Neutrophil (primary cell): ENCODE measurements at regions not wholly inside any gene's neighbourhood (a gene's known extent, or its start where the extent isn't known, plus 50 kb on each side); places are given as distances from the start of the nearest gene placed in this dataset.

ENCODE experiments used
- H3K27ac ChIP-seq: fragments of 200-600 bp; sonication (generic); 2 replicates; pipeline ENCODE4 v1.5.1; 2016; ENCODE audit warnings: mild to moderate bottlenecking, moderate library complexity
- H3K27me3 ChIP-seq: fragments of 200-600 bp; sonication (generic); 2 replicates; pipeline ENCODE4 v1.6.0; 2016; ENCODE audit warnings: mild to moderate bottlenecking
- H3K36me3 ChIP-seq: fragments of 200-600 bp; sonication (generic); 2 replicates; pipeline ENCODE4 v1.5.1; 2017
- H3K4me1 ChIP-seq, 2 experiments: fragments of 200-600 bp in 1 of 2; sonication (generic) in 1 of 2; 1 replicate in 1 of 2; 2 replicates in 1 of 2; pipeline versions ENCODE4 v1.5.1 to v1.6.1; 2013 to 2016; ENCODE audit warnings: low read depth in 1 of 2, low read length in 1 of 2, mild to moderate bottlenecking in 1 of 2, moderate library complexity in 1 of 2; ENCODE audit not compliant: control insufficient read depth in 1 of 2, insufficient read depth in 1 of 2
- H3K4me3 ChIP-seq, 2 experiments: fragments of 200-600 bp in 1 of 2; sonication (generic) in 1 of 2; 1 replicate in 1 of 2; 2 replicates in 1 of 2; pipeline ENCODE4 v1.5.1; 2013 to 2016; ENCODE audit warnings: low read depth in 1 of 2, low read length in 1 of 2, mild to moderate bottlenecking in 1 of 2, moderate library complexity in 1 of 2
- H3K9me3 ChIP-seq: fragments of 200-600 bp; sonication (generic); 2 replicates; pipeline ENCODE4 v1.5.1; 2016
- CTCF ChIP-seq: fragments of 200-600 bp; sonication (generic); IDR thresholded peaks from 2 replicates; pipeline ENCODE4 v1.5.1; 2016; ENCODE audit warnings: antibody characterized with exemption

DNA sequence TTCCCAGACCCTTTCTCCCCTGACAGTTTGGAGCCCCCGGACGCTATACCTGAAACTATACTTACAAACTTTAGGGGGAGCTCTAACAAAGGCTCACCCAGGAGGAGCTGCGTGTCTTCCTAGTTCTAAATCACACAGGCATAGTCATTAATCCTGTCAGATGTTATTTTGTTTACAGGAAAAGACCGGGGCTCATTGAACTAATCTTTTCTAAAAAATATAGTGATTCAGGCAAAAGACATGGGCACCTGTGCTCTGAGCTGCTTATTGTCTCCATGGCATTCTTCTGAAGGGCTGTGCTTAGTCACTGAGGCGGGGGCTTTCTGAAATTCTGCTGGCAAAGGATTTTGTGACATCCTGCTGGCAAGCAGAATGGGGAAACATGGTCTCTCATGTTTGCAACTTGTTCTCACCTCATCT is 1577.0 kb downstream of the NCAM2 start:
- H3K27me3 ChIP-seq, result no peaks in the 10 kb centered on the region
- no peak for TF ChIP-seq CTCF
- no peaks in the 10 kb centered on the region for H3K9me3 ChIP-seq
- H3K27ac ChIP-seq, result no peak overlapping the region
- no peaks in the 10 kb centered on the region for H3K36me3 ChIP-seq
- no peak overlapping the region for H3K4me3 ChIP-seq
- no peaks in the 10 kb centered on the region for H3K4me1 ChIP-seq

- Histone ChIP-seq H3K27ac (no peak overlapping the region), H3K9me3 (no peaks in the 10 kb centered on the region), H3K36me3 (no peaks in the 10 kb centered on the region), H3K27me3 (no peaks in the 10 kb centered on the region), H3K4me3 (no peak overlapping the region), H3K4me1 (no peaks in the 10 kb centered on the region)
- TF ChIP-seq CTCF, result no peak
Observed at GRCh38 chr21:22579741-22580140, 1581.5 kb downstream of the NCAM2 start.

GRCh38 chr21:22582026-22582425 is 1583.8 kb downstream of the NCAM2 start:
- no peak for TF ChIP-seq CTCF
- no peak overlapping the region for H3K4me3 ChIP-seq
- no peaks in the 10 kb centered on the region for H3K9me3 ChIP-seq
- no peaks in the 10 kb centered on the region for H3K27me3 ChIP-seq
- H3K4me1 ChIP-seq, result no peaks in the 10 kb centered on the region
- H3K27ac ChIP-seq, result no peak overlapping the region
- no peaks in the 10 kb centered on the region for H3K36me3 ChIP-seq

- TF ChIP-seq CTCF, result no peak
- H3K4me3 ChIP-seq, result no peak overlapping the region
- H3K36me3 ChIP-seq, result no peaks in the 10 kb centered on the region
- no peaks in the 10 kb centered on the region for H3K27me3 ChIP-seq
- H3K4me1 ChIP-seq, result no peaks in the 10 kb centered on the region
- H3K9me3 ChIP-seq, result no peaks in the 10 kb centered on the region
- H3K27ac ChIP-seq, result no peak overlapping the region
Observed at GRCh38 chr21:22584308-22584707, 1586.1 kb downstream of the NCAM2 start.

DNA sequence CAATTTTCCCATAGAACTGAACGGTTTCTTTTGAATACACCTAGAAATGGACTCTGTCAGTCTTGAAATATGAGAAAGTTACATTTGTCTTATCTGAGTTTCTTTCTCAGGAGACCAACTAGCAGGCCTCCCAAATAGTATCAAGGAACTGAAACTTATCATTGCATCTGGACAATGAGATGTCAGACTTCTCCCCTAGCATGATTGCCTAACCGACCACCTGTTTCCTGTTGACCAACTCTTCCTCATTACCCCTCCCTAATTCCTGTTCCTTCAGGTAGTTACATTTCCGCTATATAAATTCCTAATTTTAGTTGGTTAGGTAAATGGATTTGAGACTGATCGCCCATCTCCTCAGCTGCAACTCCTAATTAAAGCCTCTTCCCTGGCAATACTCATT is 1587.3 kb downstream of the NCAM2 start:
- Histone ChIP-seq H3K36me3 (no peaks in the 10 kb centered on the region), H3K4me1 (no peaks in the 10 kb centered on the region), H3K27me3 (no peaks in the 10 kb centered on the region), H3K27ac (no peak overlapping the region), H3K4me3 (no peak overlapping the region), H3K9me3 (no peaks in the 10 kb centered on the region)
- no peak for TF ChIP-seq CTCF

GRCh38 chr21:22597660-22598255 is 1599.5 kb downstream of the NCAM2 start:
- no peak for TF ChIP-seq CTCF
- H3K9me3 ChIP-seq, result no peaks in the 10 kb centered on the region
- no peaks in the 10 kb centered on the region for H3K36me3 ChIP-seq
- no peaks in the 10 kb centered on the region for H3K4me1 ChIP-seq
- H3K4me3 ChIP-seq, result no peak overlapping the region
- no peaks in the 10 kb centered on the region for H3K27me3 ChIP-seq
- no peak overlapping the region for H3K27ac ChIP-seq
